Kidney epithelial cell (primary cell): ENCODE measurements at regions not wholly inside any gene's neighbourhood (a gene's known extent, or its start where the extent isn't known, plus 50 kb on each side); places are given as distances from the start of the nearest gene placed in this dataset.
A peak's percentile ranks its signal among the peaks of the same experiment; 100 is the strongest.

ENCODE experiments used
- DNase-seq: peaks from one replicate; pipeline ENCODE4 v3.0.0-alpha.2; 2010; ENCODE audit warnings: low read depth
- H3K27me3 ChIP-seq: 2 replicates; pipeline ENCODE4 v1.6.0; 2011; ENCODE audit warnings: low read length; ENCODE audit not compliant: control insufficient read depth, insufficient read depth
- H3K36me3 ChIP-seq: 2 replicates; pipeline ENCODE4 v1.5.1; 2011; ENCODE audit warnings: low read length; ENCODE audit not compliant: control insufficient read depth, insufficient read depth
- H3K4me3 ChIP-seq: 2 replicates; pipeline ENCODE4 v1.5.1; 2011; ENCODE audit warnings: low read depth, mild to moderate bottlenecking, control low read depth, low read length
- TF ChIP-seq, protein P1 (sequence below): IDR thresholded peaks from 2 replicates; pipeline ENCODE4 v1.5.1; 2011; ENCODE audit warnings: mild to moderate bottlenecking, moderate library complexity, low read length, control low read depth, inconsistent platforms; ENCODE audit not compliant: insufficient read depth, poor library complexity, severe bottlenecking

DNA sequence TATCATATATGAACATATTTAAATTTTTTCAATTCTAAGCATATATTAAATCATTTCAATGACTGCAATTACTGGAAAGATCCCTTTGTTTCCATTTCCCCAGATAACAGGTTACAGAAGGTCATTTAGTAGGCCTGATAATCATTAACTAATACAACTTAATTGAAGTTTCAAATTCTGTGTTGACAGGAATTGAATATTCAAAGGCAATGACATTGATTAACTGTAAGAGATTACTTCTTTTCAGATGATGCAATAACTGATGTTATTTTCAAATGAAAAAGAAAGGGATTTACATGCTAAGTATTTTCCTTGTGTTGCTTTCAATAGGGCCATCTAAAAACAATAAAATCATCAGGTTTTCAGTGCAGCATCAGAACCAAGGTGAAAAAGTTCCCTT, 81.1 kb upstream of the ENPEP start:
- no peaks in the 10 kb centered on the region for H3K36me3 ChIP-seq
- TF ChIP-seq, protein P1, sequence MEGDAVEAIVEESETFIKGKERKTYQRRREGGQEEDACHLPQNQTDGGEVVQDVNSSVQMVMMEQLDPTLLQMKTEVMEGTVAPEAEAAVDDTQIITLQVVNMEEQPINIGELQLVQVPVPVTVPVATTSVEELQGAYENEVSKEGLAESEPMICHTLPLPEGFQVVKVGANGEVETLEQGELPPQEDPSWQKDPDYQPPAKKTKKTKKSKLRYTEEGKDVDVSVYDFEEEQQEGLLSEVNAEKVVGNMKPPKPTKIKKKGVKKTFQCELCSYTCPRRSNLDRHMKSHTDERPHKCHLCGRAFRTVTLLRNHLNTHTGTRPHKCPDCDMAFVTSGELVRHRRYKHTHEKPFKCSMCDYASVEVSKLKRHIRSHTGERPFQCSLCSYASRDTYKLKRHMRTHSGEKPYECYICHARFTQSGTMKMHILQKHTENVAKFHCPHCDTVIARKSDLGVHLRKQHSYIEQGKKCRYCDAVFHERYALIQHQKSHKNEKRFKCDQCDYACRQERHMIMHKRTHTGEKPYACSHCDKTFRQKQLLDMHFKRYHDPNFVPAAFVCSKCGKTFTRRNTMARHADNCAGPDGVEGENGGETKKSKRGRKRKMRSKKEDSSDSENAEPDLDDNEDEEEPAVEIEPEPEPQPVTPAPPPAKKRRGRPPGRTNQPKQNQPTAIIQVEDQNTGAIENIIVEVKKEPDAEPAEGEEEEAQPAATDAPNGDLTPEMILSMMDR: no peak
- DNase-seq: no peak
- H3K4me3 ChIP-seq: no peak overlapping the region
- no peaks in the 10 kb centered on the region for H3K27me3 ChIP-seq

DNA sequence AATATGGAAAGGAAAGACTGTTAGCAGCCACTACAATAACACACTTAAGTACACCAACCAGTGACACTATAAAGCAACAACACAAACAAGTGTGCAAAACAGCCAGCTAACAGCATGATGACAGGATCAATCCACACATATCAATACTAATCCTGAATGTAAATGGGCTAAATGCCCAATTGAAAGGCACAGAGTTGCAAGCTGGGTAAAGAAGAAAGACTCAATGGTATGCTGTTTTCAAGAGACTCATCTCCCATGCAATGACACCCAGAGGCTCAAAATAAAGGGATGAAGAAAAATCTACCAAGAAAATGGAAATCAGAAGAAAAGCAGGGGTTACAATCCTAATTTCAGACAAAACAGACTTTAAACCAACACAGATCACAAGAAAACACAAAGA, 94.2 kb upstream of the ENPEP start:
- no peak overlapping the region for H3K4me3 ChIP-seq
- H3K27me3 ChIP-seq: no peaks in the 10 kb centered on the region
- no peaks in the 10 kb centered on the region for H3K36me3 ChIP-seq
- TF ChIP-seq, protein P1: no peak
- DNase-seq: no peak

DNA sequence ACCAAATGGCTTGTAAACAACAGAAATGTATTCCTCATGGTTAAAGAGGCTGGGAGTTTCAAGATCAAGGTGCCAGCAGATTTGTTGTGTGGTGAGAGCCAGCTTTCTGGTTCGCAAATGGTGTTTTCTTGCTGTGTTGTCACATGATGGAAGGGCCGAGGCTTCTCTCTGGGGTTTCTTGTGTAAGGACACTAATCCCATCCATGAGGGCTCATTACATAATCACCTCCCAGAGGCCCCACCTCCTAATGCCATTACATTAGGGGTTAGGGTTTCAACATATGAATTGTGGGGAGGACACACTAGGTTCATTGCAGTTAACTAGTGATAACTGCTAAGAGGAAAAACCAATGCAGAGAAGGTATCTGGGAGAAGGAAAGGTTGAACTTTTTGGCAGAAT, 103.5 kb upstream of the ENPEP start:
- TF ChIP-seq, protein P1: no peak
- no peak overlapping the region for H3K4me3 ChIP-seq
- DNase-seq: no peak
- no peaks in the 10 kb centered on the region for H3K36me3 ChIP-seq
- H3K27me3 ChIP-seq: no peaks in the 10 kb centered on the region

DNA sequence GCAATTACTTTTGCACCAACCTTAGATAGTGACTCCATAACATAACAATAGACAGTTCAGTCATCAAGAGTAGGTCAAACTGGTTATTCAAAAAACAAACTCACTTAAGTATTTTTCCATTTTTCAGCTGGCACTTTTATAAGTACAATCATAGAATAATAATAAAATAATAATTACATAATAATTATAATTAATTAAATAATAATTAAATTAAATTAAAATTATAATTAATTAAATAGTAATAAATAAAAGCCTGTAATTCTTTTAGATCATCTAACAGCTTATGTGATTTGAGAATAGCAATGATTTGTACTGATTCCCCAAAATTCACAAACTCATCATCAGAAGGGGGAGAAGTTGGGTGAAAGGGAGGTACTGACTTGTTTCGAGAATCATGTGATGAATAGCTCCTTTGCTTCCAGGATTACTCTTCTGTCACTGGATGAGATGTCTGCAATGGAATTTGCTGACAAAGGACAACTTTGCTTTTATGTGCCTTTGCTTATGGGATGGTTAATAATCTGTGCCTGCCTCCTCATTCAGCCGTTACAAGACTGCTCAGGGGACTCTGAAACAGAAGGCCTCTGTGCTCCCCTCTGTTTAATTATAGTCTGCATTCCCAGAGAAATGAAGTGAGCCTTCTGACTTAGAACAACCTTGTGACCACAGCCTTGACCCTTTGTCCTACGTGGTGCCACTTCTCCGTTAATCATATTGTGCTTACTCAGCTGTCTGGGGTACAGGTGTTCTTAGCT, 104.8 kb upstream of the ENPEP start:
- Histone ChIP-seq H3K36me3 (no peaks in the 10 kb centered on the region), H3K4me3 (no peak overlapping the region), H3K27me3 (no peaks in the 10 kb centered on the region)
- peak; percentile 97 for DNase-seq
- TF ChIP-seq, protein P1: no peak

DNA sequence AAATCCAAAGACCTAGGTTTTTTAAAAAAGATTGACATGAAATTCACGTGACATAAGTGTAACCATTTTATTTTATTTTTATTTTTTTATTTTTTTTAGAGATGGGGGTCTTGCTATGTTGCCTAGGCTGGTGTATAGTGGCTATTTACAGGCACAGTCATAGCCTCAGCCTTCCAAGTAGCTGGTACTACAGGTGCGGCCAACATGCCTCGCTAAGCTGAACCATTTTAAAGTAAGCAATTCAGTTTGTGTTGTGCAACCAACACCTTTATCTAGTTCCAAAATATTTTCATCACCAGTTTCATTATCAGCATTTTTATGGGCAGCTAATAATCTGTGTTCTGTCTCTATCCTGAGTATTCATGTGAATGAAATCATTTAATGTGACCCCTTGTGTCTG, 107.5 kb upstream of the ENPEP start:
- Histone ChIP-seq H3K36me3 (no peaks in the 10 kb centered on the region), H3K27me3 (no peaks in the 10 kb centered on the region), H3K4me3 (no peak overlapping the region)
- TF ChIP-seq, protein P1: no peak
- DNase-seq: no peak

DNA sequence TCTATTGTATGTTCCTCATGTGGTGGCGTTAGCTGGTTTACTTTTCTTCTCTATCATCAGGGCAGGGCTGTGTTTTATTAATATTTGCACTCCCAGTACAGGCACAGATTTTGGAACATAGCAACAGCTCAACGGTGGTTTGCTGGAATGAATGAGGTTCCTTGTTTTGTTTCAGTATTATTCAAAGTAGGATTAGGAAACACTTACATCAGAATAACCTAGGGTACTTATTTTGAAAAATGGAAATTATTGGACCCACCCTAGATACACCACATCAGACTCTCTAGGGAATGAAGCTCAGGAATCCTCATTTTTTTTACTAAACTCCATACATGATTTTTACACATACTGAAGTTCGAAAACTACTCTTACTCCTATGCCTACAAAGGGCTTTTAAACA, 108.8 kb upstream of the ENPEP start:
- Histone ChIP-seq H3K36me3 (no peaks in the 10 kb centered on the region), H3K4me3 (no peak overlapping the region), H3K27me3 (no peaks in the 10 kb centered on the region)
- TF ChIP-seq, protein P1: no peak
- no peak for DNase-seq
